Coronary artery (tissue), 2 donors: ENCODE measurements at regions not wholly inside any gene's neighbourhood (a gene's known extent, or its start where the extent isn't known, plus 50 kb on each side); places are given as distances from the start of the nearest gene placed in this dataset.

Source experiments
- DNase-seq: peaks from one replicate; pipeline ENCODE4 v3.0.0-alpha.2; 2017; ENCODE audit warnings: low spot score
- H3K27ac ChIP-seq, 2 donors: fragments of 200-600 bp; sonication (generic); one replicate each; pipeline ENCODE4 v1.5.1; 2016 to 2019
- H3K4me3 ChIP-seq: fragments of 200-600 bp; sonication (generic); 2 replicates; pipeline ENCODE4 v1.5.1; 2016; ENCODE audit warnings: mild to moderate bottlenecking, moderate library complexity
- TF ChIP-seq, protein P1 (sequence below): fragments of 200-600 bp; sonication (generic); IDR thresholded peaks from one replicate; pipeline ENCODE4 v1.5.1; 2019; ENCODE audit warnings: antibody characterized with exemption

DNA sequence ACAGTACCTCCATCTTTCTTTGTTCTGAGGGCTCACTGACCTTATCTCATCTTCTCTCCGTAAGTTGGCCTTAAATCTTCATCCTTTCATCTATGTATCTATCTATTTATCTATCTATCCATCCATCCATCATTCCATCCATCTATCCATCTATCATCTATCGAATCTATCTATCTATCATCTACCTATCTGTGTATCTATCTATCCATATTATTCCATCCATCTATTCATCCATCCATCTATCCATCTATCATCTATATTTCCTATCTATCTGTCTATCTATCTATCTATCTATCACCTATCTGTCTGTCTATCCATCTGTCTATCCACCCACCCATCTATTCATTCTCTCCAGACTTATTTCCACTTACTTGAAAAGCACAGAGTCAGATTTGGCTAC, 147.3 kb upstream of the PMEPA1 start:
- TF ChIP-seq, protein P1, sequence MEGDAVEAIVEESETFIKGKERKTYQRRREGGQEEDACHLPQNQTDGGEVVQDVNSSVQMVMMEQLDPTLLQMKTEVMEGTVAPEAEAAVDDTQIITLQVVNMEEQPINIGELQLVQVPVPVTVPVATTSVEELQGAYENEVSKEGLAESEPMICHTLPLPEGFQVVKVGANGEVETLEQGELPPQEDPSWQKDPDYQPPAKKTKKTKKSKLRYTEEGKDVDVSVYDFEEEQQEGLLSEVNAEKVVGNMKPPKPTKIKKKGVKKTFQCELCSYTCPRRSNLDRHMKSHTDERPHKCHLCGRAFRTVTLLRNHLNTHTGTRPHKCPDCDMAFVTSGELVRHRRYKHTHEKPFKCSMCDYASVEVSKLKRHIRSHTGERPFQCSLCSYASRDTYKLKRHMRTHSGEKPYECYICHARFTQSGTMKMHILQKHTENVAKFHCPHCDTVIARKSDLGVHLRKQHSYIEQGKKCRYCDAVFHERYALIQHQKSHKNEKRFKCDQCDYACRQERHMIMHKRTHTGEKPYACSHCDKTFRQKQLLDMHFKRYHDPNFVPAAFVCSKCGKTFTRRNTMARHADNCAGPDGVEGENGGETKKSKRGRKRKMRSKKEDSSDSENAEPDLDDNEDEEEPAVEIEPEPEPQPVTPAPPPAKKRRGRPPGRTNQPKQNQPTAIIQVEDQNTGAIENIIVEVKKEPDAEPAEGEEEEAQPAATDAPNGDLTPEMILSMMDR = no peak

DNA sequence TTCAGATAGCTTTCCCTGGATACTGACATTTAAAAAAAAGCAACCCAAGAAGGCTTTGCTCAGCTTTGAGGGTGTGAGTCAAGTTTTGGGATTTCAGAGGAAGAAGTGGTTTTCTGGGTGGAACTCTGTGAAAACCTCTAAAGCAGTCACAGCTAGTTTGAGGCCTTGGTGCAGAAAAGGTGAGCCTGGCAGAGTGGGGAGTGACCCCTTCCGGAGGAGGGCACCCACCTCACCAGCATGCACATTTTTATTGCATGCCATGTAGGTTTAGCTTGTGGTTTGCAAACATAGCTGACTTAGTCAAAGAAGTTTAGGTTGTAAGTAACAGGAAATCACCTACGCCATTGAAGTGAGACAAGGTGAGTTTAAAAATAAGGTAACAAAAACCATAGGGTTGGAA, 146.8 kb upstream of the PMEPA1 start:
- DNase-seq = peak; percentile 35
- Histone ChIP-seq H3K4me3 (no peak overlapping the region), H3K27ac (no peak overlapping the region)
- TF ChIP-seq, protein P1 = no peak

More for the DNA sequence above, 147.3 kb upstream of the PMEPA1 start:
- Histone ChIP-seq H3K27ac (no peak overlapping the region), H3K4me3 (no peak overlapping the region)
- no peak for DNase-seq

DNA sequence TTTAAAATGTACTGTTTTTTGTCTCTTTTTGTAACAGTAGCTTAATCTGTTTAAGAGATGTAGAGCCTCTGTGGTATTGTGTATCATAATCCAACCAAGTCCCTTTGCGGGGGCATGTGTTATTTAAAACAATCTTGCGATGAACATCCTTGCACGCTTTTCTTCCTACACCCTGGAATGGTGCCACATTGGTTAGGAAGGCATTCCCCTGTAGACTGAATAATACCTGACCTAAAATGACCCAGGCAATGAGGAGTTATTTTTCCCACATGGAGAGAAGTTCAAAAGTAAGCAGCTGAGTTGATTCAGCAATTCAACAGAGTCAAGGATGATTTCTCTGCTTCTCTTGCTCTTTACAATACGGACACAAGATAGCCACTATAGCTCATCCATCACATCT, 142.0 kb upstream of the PMEPA1 start:
- DNase-seq = no peak
- TF ChIP-seq, protein P1 = no peak
- H3K4me3 ChIP-seq = no peak overlapping the region
- H3K27ac ChIP-seq = no peak overlapping the region

DNA sequence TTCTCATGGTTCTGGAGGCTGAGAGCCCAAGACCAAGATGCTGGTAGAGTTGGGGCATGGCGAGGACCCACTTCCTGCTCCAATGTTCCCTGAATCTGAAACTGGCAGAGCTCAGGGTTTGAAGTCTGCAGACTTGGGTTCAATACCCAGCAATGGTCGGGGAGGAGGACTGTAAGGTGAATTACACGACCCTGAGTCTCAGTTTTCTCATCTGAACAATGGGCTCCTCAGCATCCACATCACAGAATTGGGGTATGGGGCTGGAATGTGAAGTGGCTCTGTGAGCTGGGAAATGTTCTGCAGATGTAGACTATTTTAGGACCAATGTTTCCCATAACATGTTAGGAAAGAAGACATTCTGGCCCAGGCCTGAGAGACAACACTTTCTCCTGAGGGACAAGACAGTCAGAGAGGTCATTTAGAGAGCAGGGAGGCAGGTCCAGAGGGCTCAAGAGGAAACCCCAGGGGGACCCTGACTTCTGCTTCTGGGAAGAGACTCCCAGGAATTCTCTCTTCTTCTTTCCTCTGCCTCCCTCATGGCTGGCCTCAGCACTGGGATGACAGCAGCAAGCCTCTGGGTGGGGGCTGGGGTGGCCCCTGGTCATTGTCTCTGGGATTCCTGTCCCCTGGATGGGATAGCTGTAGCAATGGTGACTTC, 141.3 kb upstream of the PMEPA1 start:
- DNase-seq = peak; percentile 12
- Histone ChIP-seq H3K27ac (no peak overlapping the region), H3K4me3 (no peak overlapping the region)
- TF ChIP-seq, protein P1 = no peak

DNA sequence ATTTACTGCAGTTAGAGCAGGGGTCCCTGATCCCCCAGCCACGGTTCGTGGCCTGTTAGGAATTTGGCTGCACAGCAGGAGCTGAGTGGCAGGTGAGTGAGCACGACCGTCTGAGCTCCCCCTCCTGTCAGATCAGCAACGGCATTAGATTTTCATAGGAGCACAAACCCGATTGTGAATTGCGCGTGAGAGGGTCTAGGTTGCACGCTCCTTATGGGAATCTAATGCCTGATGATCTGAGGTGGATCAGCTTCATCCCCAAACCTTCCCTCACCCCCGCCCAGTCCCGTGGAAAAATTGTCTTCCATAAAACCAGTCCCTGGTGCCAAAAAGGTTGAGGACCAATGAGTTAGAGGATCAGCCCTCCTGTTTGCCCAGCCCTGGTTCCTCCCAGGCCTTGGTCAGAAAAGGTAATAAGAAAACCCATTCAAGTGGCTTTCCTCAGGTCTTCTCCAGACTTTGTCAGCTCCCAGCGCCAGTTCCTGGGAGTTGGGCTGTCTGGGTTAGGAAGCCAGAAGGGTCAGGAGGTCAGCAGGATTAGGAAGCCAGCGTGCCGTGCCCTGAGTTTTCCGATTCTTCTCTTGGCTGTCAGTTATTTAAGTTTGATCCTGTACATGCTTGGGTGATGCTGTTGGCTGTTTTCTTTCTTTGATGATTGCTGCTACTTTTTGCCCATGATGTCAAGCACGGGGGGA, 139.9 kb upstream of the PMEPA1 start:
- DNase-seq = peak; percentile 29
- Histone ChIP-seq H3K4me3 (no peak overlapping the region), H3K27ac (no peak overlapping the region)
- TF ChIP-seq, protein P1 = no peak

DNA sequence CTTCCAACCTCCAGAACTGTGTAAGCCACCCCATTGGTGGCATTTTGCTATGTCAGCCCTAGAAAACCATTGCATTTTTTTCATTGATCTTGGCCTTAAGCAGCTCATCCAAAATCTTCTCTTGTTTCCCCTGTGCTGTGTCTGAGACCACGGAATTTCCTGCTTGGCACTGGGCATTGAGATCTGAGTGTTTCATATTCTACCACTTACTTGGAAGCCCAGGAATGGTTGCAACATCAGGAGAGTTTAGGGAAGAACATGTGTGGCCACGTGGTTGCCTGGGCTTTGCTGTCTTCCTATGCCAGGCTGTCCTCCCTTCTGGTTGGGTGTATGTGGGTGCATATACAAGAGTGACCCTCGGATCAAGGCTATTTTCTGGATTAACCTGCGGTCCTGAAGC, 139.3 kb upstream of the PMEPA1 start:
- Histone ChIP-seq H3K27ac (no peak overlapping the region), H3K4me3 (no peak overlapping the region)
- TF ChIP-seq, protein P1 = no peak
- DNase-seq = no peak

DNA sequence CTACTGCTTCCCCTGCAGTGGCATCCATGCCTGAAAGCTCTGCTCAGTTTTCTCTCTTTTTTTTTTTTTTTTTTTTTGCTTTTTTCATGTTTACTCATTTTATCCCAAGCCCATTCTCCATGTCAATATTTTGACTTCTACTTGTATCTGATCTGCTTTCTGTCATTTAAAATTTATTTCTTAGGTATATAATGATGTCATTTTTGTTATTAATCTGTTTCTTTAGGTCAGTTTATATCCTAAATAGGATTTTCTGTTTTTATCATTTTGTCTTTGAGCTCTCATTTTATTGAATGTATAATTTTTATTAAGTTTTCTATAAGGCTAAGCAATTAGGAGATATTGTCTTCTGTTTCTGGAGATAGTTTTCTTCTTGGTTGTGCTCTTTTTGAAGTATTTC, 138.5 kb upstream of the PMEPA1 start:
- H3K27ac ChIP-seq = no peak overlapping the region
- TF ChIP-seq, protein P1 = no peak
- no peak overlapping the region for H3K4me3 ChIP-seq
- DNase-seq = no peak
